Ishikawa (cell line): ENCODE measurements at regions not wholly inside any gene's neighbourhood (a gene's known extent, or its start where the extent isn't known, plus 50 kb on each side); places are given as distances from the start of the nearest gene placed in this dataset.

Source experiments
- CEBPB ChIP-seq: IDR thresholded peaks from 2 replicates; pipeline ENCODE4 v1.6.1; 2012
- CREB1 ChIP-seq: IDR thresholded peaks from 2 replicates; pipeline ENCODE4 v1.6.1; 2012; ENCODE audit warnings: low read depth
- EGR1 ChIP-seq: IDR thresholded peaks from 2 replicates; pipeline ENCODE4 v1.6.1; 2012
- EP300 ChIP-seq: IDR thresholded peaks from 2 replicates; pipeline ENCODE4 v1.6.1; 2012; ENCODE audit warnings: borderline replicate concordance
- FOXM1 ChIP-seq: IDR thresholded peaks from 2 replicates; pipeline ENCODE4 v1.6.1; 2012; ENCODE audit warnings: low read depth, borderline replicate concordance
- MAX ChIP-seq: IDR thresholded peaks from 2 replicates; pipeline ENCODE4 v1.6.1; 2012
- NFIC ChIP-seq: IDR thresholded peaks from 2 replicates; pipeline ENCODE4 v1.6.1; 2012
- RAD21 ChIP-seq: IDR thresholded peaks from 2 replicates; pipeline ENCODE4 v1.6.1; 2012; ENCODE audit warnings: low read depth
- TAF1 ChIP-seq: IDR thresholded peaks from 2 replicates; pipeline ENCODE4 v1.6.1; 2012; ENCODE audit warnings: low read depth, mild to moderate bottlenecking
- TCF12 ChIP-seq: IDR thresholded peaks from 2 replicates; pipeline ENCODE4 v1.6.1; 2012; ENCODE audit warnings: low read depth
- TEAD4 ChIP-seq: IDR thresholded peaks from 2 replicates; pipeline ENCODE4 v1.6.1; 2012
- USF1 ChIP-seq: IDR thresholded peaks from 2 replicates; pipeline ENCODE4 v1.6.1; 2012
- YY1 ChIP-seq: IDR thresholded peaks from 2 replicates; pipeline ENCODE4 v1.6.1; 2012; ENCODE audit warnings: low read depth
- ZBTB7A ChIP-seq: IDR thresholded peaks from 2 replicates; pipeline ENCODE4 v1.6.1; 2012; ENCODE audit warnings: low read depth
- TF ChIP-seq, protein P1 (sequence below): IDR thresholded peaks from 2 replicates; pipeline ENCODE4 v1.6.1; 2012; ENCODE audit warnings: low read depth, mild to moderate bottlenecking

- no peak for TF ChIP-seq EP300
- no peak for TF ChIP-seq ZBTB7A
- TF ChIP-seq, protein P1, sequence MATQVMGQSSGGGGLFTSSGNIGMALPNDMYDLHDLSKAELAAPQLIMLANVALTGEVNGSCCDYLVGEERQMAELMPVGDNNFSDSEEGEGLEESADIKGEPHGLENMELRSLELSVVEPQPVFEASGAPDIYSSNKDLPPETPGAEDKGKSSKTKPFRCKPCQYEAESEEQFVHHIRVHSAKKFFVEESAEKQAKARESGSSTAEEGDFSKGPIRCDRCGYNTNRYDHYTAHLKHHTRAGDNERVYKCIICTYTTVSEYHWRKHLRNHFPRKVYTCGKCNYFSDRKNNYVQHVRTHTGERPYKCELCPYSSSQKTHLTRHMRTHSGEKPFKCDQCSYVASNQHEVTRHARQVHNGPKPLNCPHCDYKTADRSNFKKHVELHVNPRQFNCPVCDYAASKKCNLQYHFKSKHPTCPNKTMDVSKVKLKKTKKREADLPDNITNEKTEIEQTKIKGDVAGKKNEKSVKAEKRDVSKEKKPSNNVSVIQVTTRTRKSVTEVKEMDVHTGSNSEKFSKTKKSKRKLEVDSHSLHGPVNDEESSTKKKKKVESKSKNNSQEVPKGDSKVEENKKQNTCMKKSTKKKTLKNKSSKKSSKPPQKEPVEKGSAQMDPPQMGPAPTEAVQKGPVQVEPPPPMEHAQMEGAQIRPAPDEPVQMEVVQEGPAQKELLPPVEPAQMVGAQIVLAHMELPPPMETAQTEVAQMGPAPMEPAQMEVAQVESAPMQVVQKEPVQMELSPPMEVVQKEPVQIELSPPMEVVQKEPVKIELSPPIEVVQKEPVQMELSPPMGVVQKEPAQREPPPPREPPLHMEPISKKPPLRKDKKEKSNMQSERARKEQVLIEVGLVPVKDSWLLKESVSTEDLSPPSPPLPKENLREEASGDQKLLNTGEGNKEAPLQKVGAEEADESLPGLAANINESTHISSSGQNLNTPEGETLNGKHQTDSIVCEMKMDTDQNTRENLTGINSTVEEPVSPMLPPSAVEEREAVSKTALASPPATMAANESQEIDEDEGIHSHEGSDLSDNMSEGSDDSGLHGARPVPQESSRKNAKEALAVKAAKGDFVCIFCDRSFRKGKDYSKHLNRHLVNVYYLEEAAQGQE: no peak
- TF ChIP-seq RAD21: no peak
Observed at GRCh38 chr13:22144806-22145205, 473.9 kb downstream of the FGF9 start.

- TF ChIP-seq TEAD4: no peak
- TF ChIP-seq, protein P1: peak; percentile 54
Observed at GRCh38 chr13:22148187-22148586, 477.3 kb downstream of the FGF9 start.

DNA sequence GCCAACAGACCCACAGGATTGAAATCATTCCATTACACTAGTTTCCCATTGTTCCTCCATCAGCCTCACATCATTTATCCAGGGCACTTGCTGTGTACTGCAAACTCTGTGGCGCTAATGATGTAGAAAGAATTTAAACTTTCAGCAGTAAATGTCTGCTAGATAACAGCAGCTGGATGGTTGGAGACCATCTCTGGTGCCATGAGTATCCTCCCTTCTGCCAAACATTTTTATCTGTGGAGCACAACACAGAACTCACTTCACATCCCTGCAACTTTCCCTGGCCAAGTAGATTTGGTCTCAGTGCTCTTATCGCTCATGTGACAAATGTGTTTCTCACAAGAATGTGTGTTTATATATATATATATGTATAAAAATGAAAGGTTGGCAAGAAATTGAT lies 481.9 kb downstream of the FGF9 start:
- TF ChIP-seq RAD21 (no peak), CREB1 (no peak)

DNA sequence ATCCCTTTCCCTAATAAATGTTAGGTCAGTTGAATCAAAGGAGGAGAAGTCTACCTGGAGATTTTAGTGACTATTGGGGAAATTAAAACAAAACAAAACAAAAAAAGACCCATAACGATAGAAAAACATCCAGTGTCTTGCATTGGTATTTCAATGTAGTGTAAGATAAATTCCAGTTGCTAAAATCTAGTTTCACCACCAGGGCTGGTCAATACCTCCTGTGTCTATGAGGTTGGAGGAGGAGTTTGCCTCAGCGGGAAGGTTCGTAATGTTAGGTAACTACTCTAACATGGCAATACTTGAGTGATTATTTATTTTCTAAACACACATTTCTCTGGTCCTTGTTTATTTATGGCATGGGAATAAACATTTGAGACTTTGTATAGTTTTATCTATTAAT lies 483.2 kb downstream of the FGF9 start:
- TF ChIP-seq CREB1: no peak
- no peak for TF ChIP-seq EP300
- TF ChIP-seq EGR1: no peak
- TF ChIP-seq TCF12: no peak
- TF ChIP-seq USF1: no peak
- no peak for TF ChIP-seq ZBTB7A
- no peak for TF ChIP-seq CEBPB
- no peak for TF ChIP-seq TEAD4
- TF ChIP-seq, protein P1: no peak
- TF ChIP-seq YY1: no peak

DNA sequence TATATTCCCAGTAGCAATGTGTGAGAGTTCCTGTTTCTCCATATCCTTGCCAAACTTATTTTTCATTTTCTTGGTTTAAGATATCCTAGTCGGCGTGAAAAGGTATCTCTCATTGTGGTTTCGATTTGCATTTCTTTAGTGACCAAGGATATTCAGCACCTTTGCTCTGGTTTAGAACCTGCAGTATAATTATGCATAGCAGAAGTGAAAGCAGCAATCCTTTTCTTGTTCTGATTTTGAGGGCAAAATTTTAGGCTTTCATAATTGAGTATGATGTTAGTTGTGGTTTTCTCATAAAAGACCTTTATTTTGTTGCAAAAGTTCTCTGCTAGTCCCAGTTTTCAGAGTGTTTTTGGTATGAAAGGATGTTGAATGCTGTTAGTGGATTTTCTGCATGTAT lies 491.0 kb downstream of the FGF9 start:
- TF ChIP-seq MAX (no peak), CEBPB (no peak), TCF12 (no peak), RAD21 (no peak)

- TF ChIP-seq NFIC (no peak), TEAD4 (no peak), CREB1 (no peak), USF1 (no peak), MAX (no peak), EP300 (no peak), YY1 (no peak), CEBPB (no peak), TCF12 (no peak), ZBTB7A (no peak), EGR1 (no peak), TAF1 (no peak), RAD21 (no peak), FOXM1 (no peak)
- TF ChIP-seq, protein P1: no peak
Observed at GRCh38 chr13:22162889-22163288, 492.0 kb downstream of the FGF9 start.
